HG03571 (cell line): ENCODE measurements at regions not wholly inside any gene's neighbourhood (a gene's known extent, or its start where the extent isn't known, plus 50 kb on each side); places are given as distances from the start of the nearest gene placed in this dataset.
A peak's percentile ranks its signal among the peaks of the same experiment; 100 is the strongest.
"Not testable (repeated sequence)": the region's sequence is repeated elsewhere in the genome, so short reads cannot be mapped to it uniquely, and the experiment has no call there.

Experiments
- ATAC-seq: cut with Tn5 transposase; IDR thresholded peaks from one replicate; pipeline ENCODE4 v1.9.1; 2021; ENCODE audit not compliant: unreplicated experiment

- ATAC-seq: no peak
Observed at GRCh38 chr6:168916576-168917211, 337.0 kb downstream of the THBS2 start.

- no peak for ATAC-seq
Observed at GRCh38 chr6:168915855-168916254, 337.8 kb downstream of the THBS2 start.

GRCh38 chr6:168915242-168915641, 338.4 kb downstream of the THBS2 start:
- no peak for ATAC-seq

- ATAC-seq: no peak
Observed at GRCh38 chr6:168913866-168914469, 339.7 kb downstream of the THBS2 start.

GRCh38 chr6:168913231-168913865, 340.3 kb downstream of the THBS2 start:
- not testable (repeated sequence) for ATAC-seq

- no peak for ATAC-seq
Observed at GRCh38 chr6:168909288-168909687, 344.4 kb downstream of the THBS2 start.

- no peak for ATAC-seq
Observed at GRCh38 chr6:168908887-168909286, 344.8 kb downstream of the THBS2 start.

- ATAC-seq: no peak
Observed at GRCh38 chr6:168908166-168908565, 345.5 kb downstream of the THBS2 start.

GRCh38 chr6:168906391-168906790, 347.3 kb downstream of the THBS2 start:
- ATAC-seq: no peak

- no peak for ATAC-seq
Observed at GRCh38 chr6:168905451-168906090, 348.1 kb downstream of the THBS2 start.

GRCh38 chr6:168903613-168904345, 349.9 kb downstream of the THBS2 start:
- ATAC-seq: no peak

- no peak for ATAC-seq
Observed at GRCh38 chr6:168902075-168902474, 351.6 kb downstream of the THBS2 start.

- no peak for ATAC-seq
Observed at GRCh38 chr6:168901076-168901475, 352.6 kb downstream of the THBS2 start.

- no peak for ATAC-seq
Observed at GRCh38 chr6:168896321-168896720, 357.3 kb downstream of the THBS2 start.

GRCh38 chr6:168895102-168895812, 358.4 kb downstream of the THBS2 start:
- peak; percentile 97 for ATAC-seq

GRCh38 chr6:168892031-168892430, 361.6 kb downstream of the THBS2 start:
- no peak for ATAC-seq

- ATAC-seq: no peak
Observed at GRCh38 chr6:168890981-168891365, 362.7 kb downstream of the THBS2 start.

GRCh38 chr6:168890306-168890980, 363.2 kb downstream of the THBS2 start:
- ATAC-seq: no peak

- ATAC-seq: no peak
Observed at GRCh38 chr6:168888786-168889345, 364.8 kb downstream of the THBS2 start.

GRCh38 chr6:168888102-168888501, 365.5 kb downstream of the THBS2 start:
- no peak for ATAC-seq
